ENCODE measurements at regions not wholly inside any gene's neighbourhood (a gene's known extent, or its start where the extent isn't known, plus 50 kb on each side); places are given as distances from the start of the nearest gene placed in this dataset.
"Not testable (repeated sequence)": the region's sequence is repeated elsewhere in the genome, so short reads cannot be mapped to it uniquely, and the experiment has no call there.

DNA sequence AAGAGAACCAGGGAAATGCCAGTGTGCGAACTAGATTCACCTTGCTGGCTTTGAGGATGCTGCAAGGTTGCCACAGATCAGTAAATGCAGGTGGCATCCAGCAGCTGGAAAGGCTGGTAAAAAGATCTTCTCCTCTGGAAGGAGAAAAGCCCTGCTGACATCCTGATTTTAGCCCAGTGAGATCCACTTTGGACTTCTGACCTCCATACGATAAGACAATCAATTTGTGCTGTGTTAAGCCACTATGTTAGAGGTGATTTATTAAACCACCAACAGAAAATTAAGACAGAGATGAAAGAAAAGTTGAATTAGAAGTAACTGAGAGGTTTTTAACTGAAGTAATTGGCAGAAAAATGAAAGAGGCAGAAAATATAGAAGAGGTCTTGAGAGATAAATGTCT is 283.8 kb upstream of the CDH12 start:
- ATAC-seq (no peak), DNase-seq (no peak)
- Histone ChIP-seq H3K27ac (no peak overlapping the region), H3K4me1 (no peaks in the 10 kb centered on the region), H3K4me3 (no peak overlapping the region), H3K9me3 (no peaks in the 10 kb centered on the region), H3K36me3 (replicated peaks in 1 of 2; ENCODE audit: insufficient read depth in 1 of 2, low read depth in 2 of 2) (no peaks in the 10 kb centered on the region), H3K27me3 (no peaks in the 10 kb centered on the region)
- TF ChIP-seq, protein P1, sequence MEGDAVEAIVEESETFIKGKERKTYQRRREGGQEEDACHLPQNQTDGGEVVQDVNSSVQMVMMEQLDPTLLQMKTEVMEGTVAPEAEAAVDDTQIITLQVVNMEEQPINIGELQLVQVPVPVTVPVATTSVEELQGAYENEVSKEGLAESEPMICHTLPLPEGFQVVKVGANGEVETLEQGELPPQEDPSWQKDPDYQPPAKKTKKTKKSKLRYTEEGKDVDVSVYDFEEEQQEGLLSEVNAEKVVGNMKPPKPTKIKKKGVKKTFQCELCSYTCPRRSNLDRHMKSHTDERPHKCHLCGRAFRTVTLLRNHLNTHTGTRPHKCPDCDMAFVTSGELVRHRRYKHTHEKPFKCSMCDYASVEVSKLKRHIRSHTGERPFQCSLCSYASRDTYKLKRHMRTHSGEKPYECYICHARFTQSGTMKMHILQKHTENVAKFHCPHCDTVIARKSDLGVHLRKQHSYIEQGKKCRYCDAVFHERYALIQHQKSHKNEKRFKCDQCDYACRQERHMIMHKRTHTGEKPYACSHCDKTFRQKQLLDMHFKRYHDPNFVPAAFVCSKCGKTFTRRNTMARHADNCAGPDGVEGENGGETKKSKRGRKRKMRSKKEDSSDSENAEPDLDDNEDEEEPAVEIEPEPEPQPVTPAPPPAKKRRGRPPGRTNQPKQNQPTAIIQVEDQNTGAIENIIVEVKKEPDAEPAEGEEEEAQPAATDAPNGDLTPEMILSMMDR (IDR thresholded peaks at IDR 0.05): no peak
- TF ChIP-seq POLR2A (IDR thresholded peaks at IDR 0.05): no peak
- 52 to 57% methylated on average over 2 of the region's 2 CpGs for WGBS, 2 donors
- intact Hi-C loops (cut with DNase I): no loop called here

DNA sequence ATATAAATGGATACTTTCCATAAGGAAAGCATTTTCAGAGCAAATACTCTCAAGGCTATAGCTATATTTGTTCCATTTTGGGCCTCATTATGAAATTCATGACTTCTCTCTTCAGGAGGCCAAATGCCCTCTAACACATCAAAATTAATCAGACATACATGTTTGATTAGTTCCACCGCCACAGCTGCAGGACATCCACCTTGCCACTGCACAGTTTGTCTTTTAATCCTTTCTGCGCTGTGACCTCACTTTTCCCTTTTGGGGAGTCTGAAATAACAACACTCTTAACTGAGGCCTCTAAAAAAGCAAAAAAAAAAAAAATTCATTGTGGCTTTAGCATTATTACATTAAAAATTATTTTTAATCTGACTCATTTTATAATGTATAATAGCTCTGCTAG is 279.1 kb upstream of the CDH12 start:
- TF ChIP-seq POLR2A (IDR thresholded peaks at IDR 0.05): no peak
- TF ChIP-seq, protein P1 (IDR thresholded peaks at IDR 0.05): no peak
- 72 to 90% methylated on average over 2 of the region's 2 CpGs for WGBS, 2 donors

DNA sequence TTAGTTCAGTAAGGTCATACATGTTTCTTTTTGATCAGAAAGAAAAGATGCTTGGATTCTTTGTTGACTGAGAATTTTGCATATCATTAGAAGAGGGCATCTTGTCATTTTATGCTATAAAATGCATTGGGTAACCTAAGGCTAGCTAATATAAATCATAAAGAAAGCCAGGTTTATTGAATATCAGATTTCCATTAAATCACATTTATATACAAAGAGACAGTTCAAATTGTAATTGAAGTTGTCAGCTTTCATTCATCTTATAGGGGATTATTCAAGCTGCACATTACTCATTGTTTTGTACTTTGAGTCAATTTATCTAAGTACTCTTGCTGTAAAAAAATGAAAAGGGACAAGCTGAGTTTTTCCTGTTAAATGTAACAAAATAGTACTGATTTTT is 259.1 kb upstream of the CDH12 start:
- no peaks in the 10 kb centered on the region for H3K36me3 ChIP-seq (replicated peaks in 1 of 2; ENCODE audit: insufficient read depth in 1 of 2, low read depth in 2 of 2)
- H3K27ac ChIP-seq: no peak overlapping the region
- DNase-seq: no peak
- H3K9me3 ChIP-seq: no peaks in the 10 kb centered on the region
- H3K4me3 ChIP-seq: no peak overlapping the region
- H3K27me3 ChIP-seq: no peaks in the 10 kb centered on the region
- no peaks in the 10 kb centered on the region for H3K4me1 ChIP-seq
- intact Hi-C loops (cut with DNase I): no loop called here
- ATAC-seq: no peak
- TF ChIP-seq, protein P1 (IDR thresholded peaks at IDR 0.05): no peak
- no peak for TF ChIP-seq POLR2A (IDR thresholded peaks at IDR 0.05)

More for the DNA sequence above, 279.1 kb upstream of the CDH12 start:
- no peaks in the 10 kb centered on the region for H3K27me3 ChIP-seq
- DNase-seq (no peak), ATAC-seq (no peak)
- no peaks in the 10 kb centered on the region for H3K9me3 ChIP-seq
- no peaks in the 10 kb centered on the region for H3K36me3 ChIP-seq (replicated peaks in 1 of 2; ENCODE audit: insufficient read depth in 1 of 2, low read depth in 2 of 2)
- intact Hi-C loops (cut with DNase I): no loop called here
- no peak overlapping the region for H3K27ac ChIP-seq
- no peak overlapping the region for H3K4me3 ChIP-seq
- no peaks in the 10 kb centered on the region for H3K4me1 ChIP-seq

DNA sequence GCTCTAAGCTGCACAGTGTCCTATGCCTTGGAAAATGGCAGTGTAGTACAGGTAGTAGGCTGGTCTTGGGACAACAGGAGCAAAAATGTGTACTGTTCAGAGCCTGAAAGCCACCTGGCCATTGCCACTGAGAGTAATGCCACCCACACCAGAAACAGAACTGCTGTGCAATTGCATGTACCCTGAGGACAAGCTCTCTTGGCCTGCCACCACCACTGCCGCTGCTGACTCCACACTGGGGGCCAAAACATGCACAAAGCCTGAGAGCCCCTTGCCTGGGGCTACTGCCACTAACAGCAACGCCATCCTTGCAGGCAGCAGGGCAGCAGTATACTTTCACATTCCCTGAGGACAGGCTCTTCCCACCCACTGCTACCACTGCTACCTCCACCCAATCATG is 251.9 kb upstream of the CDH12 start:
- 40 to 68% methylated on average over 1 to 2 of the region's 2 CpGs for WGBS, 2 donors
- intact Hi-C loops (cut with DNase I): no loop called here
- DNase-seq: no peak

DNA sequence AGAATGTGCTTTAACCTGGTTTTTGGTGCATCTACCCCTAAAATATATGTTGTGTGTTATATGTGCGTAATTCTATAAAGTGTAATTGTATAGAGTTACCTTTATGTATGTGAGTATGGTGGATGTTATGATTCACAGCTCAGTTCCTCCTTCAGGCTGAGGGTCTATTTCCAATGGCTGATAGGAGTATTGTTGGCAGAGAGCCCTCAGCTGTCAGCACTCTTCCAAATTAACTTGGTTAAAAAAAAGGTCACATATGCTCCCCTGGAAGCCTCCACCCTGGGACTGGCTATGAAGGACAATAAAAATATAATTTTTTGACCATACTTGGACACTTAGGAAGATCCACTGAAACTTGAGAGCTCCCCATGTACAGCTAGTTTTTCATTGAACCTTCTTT is 250.4 kb upstream of the CDH12 start:
- no peak for TF ChIP-seq POLR2A (IDR thresholded peaks at IDR 0.05)
- TF ChIP-seq, protein P1 (IDR thresholded peaks at IDR 0.05): no peak
- H3K27ac ChIP-seq: no peak overlapping the region
- WGBS, 2 donors: 65 to 83% methylated on average over 1 of the region's 1 CpG
- ATAC-seq (no peak), DNase-seq (no peak)
- H3K4me1 ChIP-seq: no peaks in the 10 kb centered on the region
- intact Hi-C loops (cut with DNase I): no loop called here
- H3K36me3 ChIP-seq (replicated peaks in 1 of 2; ENCODE audit: insufficient read depth in 1 of 2, low read depth in 2 of 2): no peaks in the 10 kb centered on the region
- H3K27me3 ChIP-seq: no peaks in the 10 kb centered on the region
- H3K9me3 ChIP-seq: no peaks in the 10 kb centered on the region
- H3K4me3 ChIP-seq: no peak overlapping the region

More for the DNA sequence above, 251.9 kb upstream of the CDH12 start:
- ATAC-seq: no peak
- Histone ChIP-seq H3K4me3 (no peak overlapping the region), H3K9me3 (no peaks in the 10 kb centered on the region), H3K36me3 (replicated peaks in 1 of 2; ENCODE audit: insufficient read depth in 1 of 2, low read depth in 2 of 2) (no peaks in the 10 kb centered on the region), H3K27me3 (no peaks in the 10 kb centered on the region), H3K27ac (no peak overlapping the region), H3K4me1 (no peaks in the 10 kb centered on the region)
- no peak for TF ChIP-seq POLR2A (IDR thresholded peaks at IDR 0.05)
- TF ChIP-seq, protein P1 (IDR thresholded peaks at IDR 0.05): no peak

DNA sequence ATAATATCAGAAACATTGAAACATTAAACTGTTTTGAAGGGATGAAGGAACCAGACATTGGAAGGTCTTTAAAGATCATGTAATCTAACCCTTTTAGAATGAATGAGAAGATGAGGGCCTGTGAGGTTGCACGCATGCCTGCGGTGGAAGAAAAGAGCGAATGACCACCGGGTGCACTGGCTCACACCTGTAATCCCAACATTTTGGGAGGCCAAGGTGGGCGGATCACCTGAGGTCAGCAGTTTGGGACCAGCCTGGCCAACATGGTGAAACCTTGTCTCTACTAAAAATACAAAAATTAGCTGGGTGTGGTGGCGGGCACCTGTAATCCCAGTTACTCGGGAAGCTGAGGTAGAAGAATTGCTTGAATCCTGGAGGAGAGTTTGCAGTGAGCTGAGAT is 242.3 kb upstream of the CDH12 start:
- H3K9me3 ChIP-seq; H3K27me3 ChIP-seq; H3K4me1 ChIP-seq; H3K36me3 ChIP-seq (replicated peaks in 1 of 2; ENCODE audit: insufficient read depth in 1 of 2, low read depth in 2 of 2); H3K4me3 ChIP-seq; ATAC-seq; H3K27ac ChIP-seq; intact Hi-C loops (cut with DNase I); DNase-seq: not testable (repeated sequence)
- WGBS, 2 donors: 72 to 75% methylated on average over 7 of the region's 7 CpGs

Measured in body of pancreas (tissue), 4 donors.